NOMO-1 (cell line): ENCODE measurements at regions not wholly inside any gene's neighbourhood (a gene's known extent, or its start where the extent isn't known, plus 50 kb on each side); places are given as distances from the start of the nearest gene placed in this dataset.

ENCODE experiments used
- DNase-seq, 2 experiments: peaks; one replicate each; lab custom pipeline; 2025; ENCODE audit not compliant: unreplicated experiment in 2 of 2; lab: John Stamatoyannopoulos, UW

GRCh38 chr13:63048653-63049052 lies 1633.0 kb upstream of the PCDH20 start:
- DNase-seq = no peak

- DNase-seq = no peak
These were observed 1629.1 kb upstream of the PCDH20 start for GRCh38 chr13:63044589-63045313.

GRCh38 chr13:63042686-63043085 lies 1627.0 kb upstream of the PCDH20 start:
- no peak for DNase-seq

GRCh38 chr13:63041640-63042414 lies 1626.2 kb upstream of the PCDH20 start:
- no peak for DNase-seq

- DNase-seq = no peak
These were observed 1610.7 kb upstream of the PCDH20 start for GRCh38 chr13:63026285-63026797.

- DNase-seq = no peak
These were observed 1610.1 kb upstream of the PCDH20 start for GRCh38 chr13:63025741-63026140.

GRCh38 chr13:63024458-63024857 lies 1608.8 kb upstream of the PCDH20 start:
- DNase-seq = no peak

- DNase-seq = no peak
These were observed 1596.3 kb upstream of the PCDH20 start for GRCh38 chr13:63011996-63012395.

- DNase-seq = no peak
These were observed 1594.5 kb upstream of the PCDH20 start for GRCh38 chr13:63010072-63010658.

- no peak for DNase-seq
These were observed 1590.0 kb upstream of the PCDH20 start for GRCh38 chr13:63005625-63006024.

- DNase-seq = no peak
These were observed 1582.0 kb upstream of the PCDH20 start for GRCh38 chr13:62997696-62998095.

GRCh38 chr13:62997038-62997599 lies 1581.5 kb upstream of the PCDH20 start:
- no peak for DNase-seq

- no peak for DNase-seq
These were observed 1558.2 kb upstream of the PCDH20 start for GRCh38 chr13:62973804-62974203.

GRCh38 chr13:62964522-62964921 lies 1548.9 kb upstream of the PCDH20 start:
- no peak for DNase-seq

- no peak for DNase-seq
These were observed 1545.1 kb upstream of the PCDH20 start for GRCh38 chr13:62960723-62961122.

GRCh38 chr13:62933809-62934208 lies 1518.2 kb upstream of the PCDH20 start:
- no peak for DNase-seq

GRCh38 chr13:62932256-62932883 lies 1516.7 kb upstream of the PCDH20 start:
- DNase-seq = no peak

- DNase-seq = no peak
These were observed 1516.2 kb upstream of the PCDH20 start for GRCh38 chr13:62931853-62932252.

- DNase-seq = no peak
These were observed 1508.7 kb upstream of the PCDH20 start for GRCh38 chr13:62924395-62924794.

GRCh38 chr13:62920159-62920558 lies 1504.5 kb upstream of the PCDH20 start:
- DNase-seq = no peak

GRCh38 chr13:62919491-62919890 lies 1503.8 kb upstream of the PCDH20 start:
- DNase-seq = no peak
